Colonic mucosa (tissue), 4 donors: ENCODE measurements at regions not wholly inside any gene's neighbourhood (a gene's known extent, or its start where the extent isn't known, plus 50 kb on each side); places are given as distances from the start of the nearest gene placed in this dataset.

Experiments used
- DNase-seq: peaks from one replicate; pipeline ENCODE4 v3.0.0-alpha.2; 2020
- H3K27ac ChIP-seq: fragments of 200-600 bp; one replicate; pipeline ENCODE4 v1.8.0; 2021
- H3K27me3 ChIP-seq: fragments of 200-600 bp; one replicate; pipeline ENCODE4 v1.8.0; 2021
- H3K36me3 ChIP-seq: fragments of 200-600 bp; one replicate; pipeline ENCODE4 v1.8.0; 2021
- H3K4me1 ChIP-seq: fragments of 200-600 bp; one replicate; pipeline ENCODE4 v1.8.0; 2021; ENCODE audit warnings: mild to moderate bottlenecking
- H3K4me3 ChIP-seq: fragments of 200-600 bp; one replicate; pipeline ENCODE4 v1.8.0; 2021
- H3K9ac ChIP-seq, 2 donors: one replicate each; pipeline ENCODE4 v1.7.0; 2013; ENCODE audit warnings: control low read depth in 2 of 2, low read depth in 2 of 2, low read length in 2 of 2
- H3K9me3 ChIP-seq: fragments of 200-600 bp; one replicate; pipeline ENCODE4 v1.8.0; 2021
- CTCF ChIP-seq: fragments of 200-600 bp; IDR thresholded peaks from one replicate; pipeline ENCODE4 v1.8.0; 2022; ENCODE audit warnings: antibody characterized with exemption, mild to moderate bottlenecking
- intact Hi-C: fragments of 100-400 bp; cut with DNase I; formaldehyde crosslinking; loops from one replicate; pipeline ENCODE4 v1.14.1; 2022
- donor health status: healthy.
- donor health status: DM: no; HTN: no; CAD: no.
- donor health status: DM: no; HTN: no; CAD: no.

DNA sequence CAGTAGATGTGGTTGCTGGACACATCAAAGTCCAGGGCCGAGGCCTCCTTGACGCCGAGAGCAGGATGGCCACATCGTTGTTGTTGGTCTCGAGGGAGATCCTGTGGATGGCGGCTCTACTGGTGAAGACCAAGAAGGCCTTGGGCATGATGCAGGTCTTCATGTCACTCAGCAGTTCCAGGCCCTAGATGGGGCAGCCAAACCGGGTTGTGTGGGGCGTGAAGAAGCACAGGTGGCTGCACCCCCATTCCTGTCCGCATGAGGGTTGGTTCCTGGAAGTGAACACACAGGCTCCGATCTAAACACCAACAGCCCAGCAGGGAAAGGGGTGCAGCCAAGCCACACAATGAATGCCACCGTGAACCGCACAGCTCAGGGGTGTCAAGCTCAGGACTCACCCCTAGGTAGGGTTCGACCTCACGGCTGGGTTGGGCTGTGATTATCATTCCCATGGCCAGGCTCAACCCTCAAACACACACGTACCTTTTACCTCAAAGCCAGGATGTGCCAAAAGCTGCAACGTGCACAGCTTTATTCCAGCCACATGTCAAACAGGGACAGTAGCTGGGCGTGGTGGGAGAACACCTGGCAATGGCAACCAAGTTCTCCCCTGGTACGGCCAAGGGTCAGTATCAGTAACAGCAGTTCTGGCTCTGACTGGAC, 132.3 kb downstream of the CRYBB2 start:
- no peak overlapping the region for H3K27ac ChIP-seq
- no peaks in the 10 kb centered on the region for H3K4me1 ChIP-seq
- H3K36me3 ChIP-seq: no peaks in the 10 kb centered on the region
- no peaks in the 10 kb centered on the region for H3K27me3 ChIP-seq
- H3K9me3 ChIP-seq: no peaks in the 10 kb centered on the region
- intact Hi-C loops: no loop called here
- no peak overlapping the region for H3K4me3 ChIP-seq
- H3K9ac ChIP-seq: no peak overlapping the region
- TF ChIP-seq CTCF: no peak
- no peak for DNase-seq

- DNase-seq: no peak
- no peak overlapping the region for H3K4me3 ChIP-seq
- TF ChIP-seq CTCF: no peak
- H3K9me3 ChIP-seq: no peaks in the 10 kb centered on the region
- no peaks in the 10 kb centered on the region for H3K4me1 ChIP-seq
- H3K27me3 ChIP-seq: no peaks in the 10 kb centered on the region
- H3K36me3 ChIP-seq: no peaks in the 10 kb centered on the region
- H3K27ac ChIP-seq: no peak overlapping the region
- intact Hi-C loops: no loop called here
- H3K9ac ChIP-seq: no peak overlapping the region
These were observed 132.8 kb downstream of the CRYBB2 start for GRCh38 chr22:25352294-25352680.

DNA sequence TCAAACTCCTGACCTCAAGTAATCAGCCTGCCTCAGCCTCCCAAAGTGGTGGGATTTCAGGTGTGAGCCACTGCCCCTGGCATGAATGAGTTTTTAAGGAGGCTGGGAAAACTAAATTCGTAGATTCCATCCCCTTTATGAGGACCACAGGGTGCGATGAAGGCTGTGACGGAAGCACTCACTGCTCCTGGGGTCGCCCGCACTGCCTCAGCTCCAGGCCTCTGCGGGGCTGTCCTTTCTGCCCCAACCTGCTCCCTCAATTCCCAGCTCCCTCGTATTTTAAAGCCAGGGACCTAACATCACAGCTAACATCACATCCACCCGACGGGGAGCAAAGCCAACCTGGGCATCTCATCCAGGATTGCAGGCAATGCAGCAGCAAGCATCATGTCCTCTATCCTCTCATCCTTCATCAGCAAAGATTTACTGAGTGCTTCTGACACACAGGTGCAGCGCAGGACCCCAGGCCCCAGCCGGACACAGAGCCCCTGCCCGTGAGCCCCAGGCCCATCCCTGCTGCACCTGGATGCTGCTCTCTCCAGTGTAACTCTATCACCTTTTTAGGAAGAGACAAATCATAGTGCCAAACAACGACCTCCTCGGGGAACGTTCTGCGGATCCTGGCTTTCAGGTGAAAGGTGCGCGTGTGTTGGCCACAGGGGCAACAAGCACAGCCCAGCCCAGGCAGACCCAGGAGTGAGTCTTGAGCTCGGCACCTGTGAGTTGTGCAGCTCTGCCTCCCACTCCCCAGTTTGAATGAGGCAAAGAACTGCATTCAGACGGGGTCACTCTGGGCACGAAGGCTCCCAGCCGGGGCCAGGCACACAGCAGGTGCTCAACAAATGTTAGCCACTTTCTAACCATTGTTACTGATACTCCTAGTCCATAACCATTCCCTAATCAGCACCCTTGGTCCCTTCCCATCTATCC, 134.3 kb downstream of the CRYBB2 start:
- no peaks in the 10 kb centered on the region for H3K9me3 ChIP-seq
- no peak overlapping the region for H3K9ac ChIP-seq
- H3K27me3 ChIP-seq: no peaks in the 10 kb centered on the region
- no peaks in the 10 kb centered on the region for H3K4me1 ChIP-seq
- no peak for TF ChIP-seq CTCF
- no peak overlapping the region for H3K4me3 ChIP-seq
- no peaks in the 10 kb centered on the region for H3K36me3 ChIP-seq
- no peak overlapping the region for H3K27ac ChIP-seq
- intact Hi-C loops: no loop called here
- DNase-seq: no peak

- no peak overlapping the region for H3K9ac ChIP-seq
- H3K27me3 ChIP-seq: no peaks in the 10 kb centered on the region
- intact Hi-C loops: no loop called here
- no peaks in the 10 kb centered on the region for H3K4me1 ChIP-seq
- no peaks in the 10 kb centered on the region for H3K9me3 ChIP-seq
- no peak overlapping the region for H3K27ac ChIP-seq
- H3K36me3 ChIP-seq: no peaks in the 10 kb centered on the region
- no peak for TF ChIP-seq CTCF
- H3K4me3 ChIP-seq: no peak overlapping the region
- DNase-seq: no peak
These were observed 135.0 kb downstream of the CRYBB2 start for GRCh38 chr22:25354456-25354855.

- TF ChIP-seq CTCF: no peak
- Histone ChIP-seq H3K9me3 (no peaks in the 10 kb centered on the region), H3K4me1 (no peaks in the 10 kb centered on the region), H3K36me3 (no peaks in the 10 kb centered on the region), H3K9ac (no peak overlapping the region), H3K4me3 (no peak overlapping the region), H3K27ac (no peak overlapping the region), H3K27me3 (no peaks in the 10 kb centered on the region)
- intact Hi-C loops: no loop called here
- no peak for DNase-seq
These were observed 137.7 kb downstream of the CRYBB2 start for GRCh38 chr22:25357132-25357455.
